ENCODE measurements at regions not wholly inside any gene's neighbourhood (a gene's known extent, or its start where the extent isn't known, plus 50 kb on each side); places are given as distances from the start of the nearest gene placed in this dataset.

GRCh38 chr12:5178571-5178970 lies 134.9 kb downstream of the KCNA5 start:
- TF ChIP-seq CTCF (IDR thresholded peaks at IDR 0.05), result no peak

GRCh38 chr12:5180496-5180895 lies 136.8 kb downstream of the KCNA5 start:
- no peak for TF ChIP-seq CTCF (IDR thresholded peaks at IDR 0.05)

- TF ChIP-seq CTCF (IDR thresholded peaks at IDR 0.05), result no peak
These were observed 140.5 kb downstream of the KCNA5 start for GRCh38 chr12:5184186-5184585.

- TF ChIP-seq CTCF (IDR thresholded peaks at IDR 0.05), result no peak
These were observed 141.9 kb downstream of the KCNA5 start for GRCh38 chr12:5185435-5186069.

GRCh38 chr12:5186715-5187114 lies 143.0 kb downstream of the KCNA5 start:
- no peak for TF ChIP-seq CTCF (IDR thresholded peaks at IDR 0.05)

- no peak for TF ChIP-seq CTCF (IDR thresholded peaks at IDR 0.05)
These were observed 143.5 kb downstream of the KCNA5 start for GRCh38 chr12:5187136-5187535.

- TF ChIP-seq CTCF (IDR thresholded peaks at IDR 0.05), result no peak
These were observed 144.8 kb downstream of the KCNA5 start for GRCh38 chr12:5188472-5188871.

- TF ChIP-seq CTCF (IDR thresholded peaks at IDR 0.05), result no peak
These were observed 145.5 kb downstream of the KCNA5 start for GRCh38 chr12:5189173-5189572.
